Activated naive CD8-positive, alpha-beta T cell treated with anti-CD3 and anti-CD28 coated beads, Interleukin-2, amount 50 U/mL, for 24 hours (primary cell): ENCODE measurements at regions not wholly inside any gene's neighbourhood (a gene's known extent, or its start where the extent isn't known, plus 50 kb on each side); places are given as distances from the start of the nearest gene placed in this dataset.
"Not testable (repeated sequence)": the region's sequence is repeated elsewhere in the genome, so short reads cannot be mapped to it uniquely, and the experiment has no call there.

ENCODE experiments used
- ATAC-seq: fragments of 150-1000 bp; cut with Tn5 transposase; one replicate; pipeline ENCODE4 v1.10.0; 2021
- DNase-seq: peaks from one replicate; pipeline ENCODE4 v3.0.0; 2021
- H3K27ac Mint-ChIP-seq: one replicate; pipeline ENCODE4 v1.8.0; 2021; ENCODE audit warnings: mild to moderate bottlenecking, mixed read lengths
- H3K27me3 Mint-ChIP-seq: one replicate; pipeline ENCODE4 v1.8.0; 2021; ENCODE audit warnings: mixed read lengths
- H3K36me3 Mint-ChIP-seq: one replicate; pipeline ENCODE4 v1.8.0; 2021; ENCODE audit warnings: low read depth, mixed read lengths
- H3K4me1 Mint-ChIP-seq: one replicate; pipeline ENCODE4 v1.8.0; 2021; ENCODE audit warnings: mixed read lengths
- H3K4me3 Mint-ChIP-seq: one replicate; pipeline ENCODE4 v1.8.0; 2021; ENCODE audit warnings: mild to moderate bottlenecking, moderate library complexity, mixed read lengths
- H3K9me3 Mint-ChIP-seq: one replicate; pipeline ENCODE4 v1.8.0; 2021; ENCODE audit warnings: mixed read lengths

- no peaks in the 10 kb centered on the region for H3K4me1 Mint-ChIP-seq
- DNase-seq = no peak
- ATAC-seq = no peak
Measured at GRCh38 chr3:118781839-118782238, 252.8 kb downstream of the IGSF11 start.

DNA sequence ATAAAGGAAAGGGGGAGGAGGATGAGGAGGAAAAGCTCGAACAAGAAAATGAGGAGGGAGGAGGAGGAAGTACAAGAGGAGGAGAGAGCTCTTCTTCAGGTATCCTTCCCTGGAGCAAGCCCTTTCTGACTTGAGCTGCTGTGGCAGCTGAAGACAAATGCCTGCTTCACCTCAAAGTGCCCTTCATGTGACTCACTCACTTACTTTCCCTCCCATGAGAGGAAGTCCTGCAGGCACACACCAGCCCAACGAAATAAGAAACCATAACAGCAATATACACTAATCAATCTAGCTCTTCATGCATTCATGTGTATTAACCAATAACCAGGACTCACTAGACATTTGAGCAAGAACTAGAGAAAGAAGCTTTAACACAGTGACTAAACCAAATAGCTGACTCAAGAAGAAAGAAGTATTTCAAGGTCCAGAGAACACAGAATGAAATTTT, 251.9 kb downstream of the IGSF11 start:
- ATAC-seq = no peak
- H3K36me3 Mint-ChIP-seq = no peaks in the 10 kb centered on the region
- H3K4me1 Mint-ChIP-seq = no peaks in the 10 kb centered on the region
- H3K4me3 Mint-ChIP-seq = no peak overlapping the region
- H3K9me3 Mint-ChIP-seq = no peaks in the 10 kb centered on the region
- H3K27ac Mint-ChIP-seq = no peak overlapping the region
- H3K27me3 Mint-ChIP-seq = peaks cover 2% of the 10 kb centered on the region
- no peak for DNase-seq

More at GRCh38 chr3:118781839-118782238, 252.8 kb downstream of the IGSF11 start:
- Mint-ChIP-seq H3K36me3 (no peaks in the 10 kb centered on the region), H3K27ac (no peak overlapping the region), H3K4me3 (no peak overlapping the region), H3K9me3 (no peaks in the 10 kb centered on the region), H3K27me3 (peaks cover 2% of the 10 kb centered on the region)

GRCh38 chr3:118785415-118785814, 249.2 kb downstream of the IGSF11 start:
- Mint-ChIP-seq H3K9me3 (no peaks in the 10 kb centered on the region), H3K4me1 (no peaks in the 10 kb centered on the region), H3K36me3 (no peaks in the 10 kb centered on the region), H3K4me3 (no peak overlapping the region), H3K27ac (no peak overlapping the region), H3K27me3 (peaks cover 2% of the 10 kb centered on the region)
- ATAC-seq (no peak), DNase-seq (no peak)

DNA sequence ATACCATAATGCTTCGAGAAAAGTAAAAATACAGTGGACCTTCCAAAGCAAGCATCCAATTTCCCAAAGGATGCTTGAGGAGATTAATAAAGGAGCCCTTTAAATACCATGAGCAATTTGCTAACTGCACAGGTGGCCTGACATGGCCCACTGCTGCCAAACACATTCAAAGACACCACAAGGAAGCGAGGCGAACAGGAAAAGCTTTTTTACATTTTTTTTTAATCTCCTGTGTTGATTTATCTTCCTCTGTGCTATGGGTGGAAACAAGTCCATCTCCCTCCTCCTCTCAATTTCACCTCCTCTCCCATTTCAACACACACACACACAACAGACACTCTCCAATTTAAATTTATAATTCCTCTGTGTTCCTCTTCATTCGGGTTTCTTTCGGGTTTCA, 243.4 kb downstream of the IGSF11 start:
- no peak overlapping the region for H3K27ac Mint-ChIP-seq
- no peak overlapping the region for H3K4me3 Mint-ChIP-seq
- H3K4me1 Mint-ChIP-seq = no peaks in the 10 kb centered on the region
- no peaks in the 10 kb centered on the region for H3K36me3 Mint-ChIP-seq
- H3K27me3 Mint-ChIP-seq = peaks cover 2% of the 10 kb centered on the region
- DNase-seq (no peak), ATAC-seq (no peak)
- no peaks in the 10 kb centered on the region for H3K9me3 Mint-ChIP-seq

- Mint-ChIP-seq H3K27ac (no peak overlapping the region), H3K9me3 (no peaks in the 10 kb centered on the region), H3K4me1 (no peaks in the 10 kb centered on the region), H3K36me3 (no peaks in the 10 kb centered on the region), H3K27me3 (peaks cover 2% of the 10 kb centered on the region), H3K4me3 (no peak overlapping the region)
- ATAC-seq (no peak), DNase-seq (no peak)
Measured at GRCh38 chr3:118792191-118792590, 242.5 kb downstream of the IGSF11 start.

DNA sequence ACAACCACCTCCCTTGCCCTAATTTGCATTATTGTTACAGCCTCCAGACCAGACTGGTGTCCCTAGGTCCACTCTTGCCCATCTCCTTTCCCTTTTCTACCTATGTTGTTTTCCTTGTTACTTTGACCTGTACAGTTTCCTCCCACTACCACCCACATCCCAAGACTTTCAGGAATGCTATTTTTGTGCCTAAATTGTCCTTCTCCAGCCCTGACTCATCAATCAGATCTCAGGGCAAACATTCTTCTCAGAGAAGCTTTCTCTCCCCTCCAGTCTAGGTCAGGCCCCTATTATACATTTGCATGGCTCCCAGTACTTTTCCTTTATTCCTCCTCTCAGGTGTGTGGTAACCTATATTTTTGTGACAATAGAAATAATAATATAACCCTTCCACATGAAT, 241.5 kb downstream of the IGSF11 start:
- no peak overlapping the region for H3K4me3 Mint-ChIP-seq
- no peaks in the 10 kb centered on the region for H3K4me1 Mint-ChIP-seq
- DNase-seq = no peak
- no peaks in the 10 kb centered on the region for H3K9me3 Mint-ChIP-seq
- peaks cover 2% of the 10 kb centered on the region for H3K27me3 Mint-ChIP-seq
- no peak for ATAC-seq
- H3K27ac Mint-ChIP-seq = no peak overlapping the region
- no peaks in the 10 kb centered on the region for H3K36me3 Mint-ChIP-seq

DNA sequence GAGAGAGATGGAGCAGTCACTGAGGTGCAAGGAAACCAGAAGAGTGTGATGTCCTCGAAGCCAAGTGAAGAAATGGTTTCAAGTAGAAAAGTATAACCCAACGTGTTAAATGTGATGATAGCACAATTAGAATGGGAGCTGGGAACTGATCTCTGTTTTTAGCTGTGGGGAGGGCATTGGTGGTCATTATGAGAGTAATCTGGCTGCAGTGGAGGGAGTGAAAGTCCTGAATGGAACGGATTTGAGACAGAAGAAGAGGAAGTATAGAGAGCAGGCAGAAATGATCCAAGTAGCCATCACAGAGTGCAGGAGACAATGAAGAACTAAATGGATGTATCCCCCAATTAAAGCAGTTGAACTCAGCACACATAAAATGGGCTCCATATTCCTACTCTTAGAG, 235.3 kb downstream of the IGSF11 start:
- no peaks in the 10 kb centered on the region for H3K36me3 Mint-ChIP-seq
- ATAC-seq = no peak
- H3K27ac Mint-ChIP-seq = no peak overlapping the region

DNA sequence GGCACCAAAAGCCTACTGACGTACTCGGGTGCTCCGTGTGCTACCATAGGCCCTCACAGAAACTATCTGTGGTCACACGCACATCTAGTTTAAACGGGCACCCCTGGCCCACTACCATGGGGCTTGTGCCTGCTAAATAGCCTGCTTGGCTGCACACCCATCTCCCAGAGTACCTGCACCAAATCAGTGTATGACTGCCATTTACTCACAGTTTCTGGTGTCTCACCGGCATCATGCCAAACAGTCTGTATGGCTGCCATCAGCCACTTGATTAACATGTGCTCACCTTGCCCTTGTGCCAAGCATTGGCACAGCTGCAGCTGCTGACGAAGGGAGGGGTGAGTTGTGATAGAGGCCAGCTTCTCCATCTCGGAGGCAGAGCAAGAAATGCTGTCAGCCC, 232.7 kb downstream of the IGSF11 start:
- Mint-ChIP-seq H3K4me3 (no peak overlapping the region), H3K27me3 (peaks cover 2% of the 10 kb centered on the region), H3K9me3 (peaks cover 1% of the 10 kb centered on the region), H3K4me1 (no peaks in the 10 kb centered on the region), H3K36me3 (no peaks in the 10 kb centered on the region), H3K27ac (no peak overlapping the region)
- ATAC-seq = no peak
- no peak for DNase-seq

More for the DNA sequence above, 235.3 kb downstream of the IGSF11 start:
- no peak for DNase-seq
- Mint-ChIP-seq H3K4me1 (no peaks in the 10 kb centered on the region), H3K27me3 (peaks cover 2% of the 10 kb centered on the region), H3K4me3 (no peak overlapping the region), H3K9me3 (no peaks in the 10 kb centered on the region)

- DNase-seq (no peak), ATAC-seq (no peak)
- Mint-ChIP-seq H3K27ac (no peak overlapping the region), H3K4me1 (no peaks in the 10 kb centered on the region), H3K4me3 (no peak overlapping the region), H3K27me3 (peaks cover 2% of the 10 kb centered on the region), H3K36me3 (no peaks in the 10 kb centered on the region), H3K9me3 (peaks cover 7% of the 10 kb centered on the region)
Measured at GRCh38 chr3:118802325-118803095, 232.1 kb downstream of the IGSF11 start.

DNA sequence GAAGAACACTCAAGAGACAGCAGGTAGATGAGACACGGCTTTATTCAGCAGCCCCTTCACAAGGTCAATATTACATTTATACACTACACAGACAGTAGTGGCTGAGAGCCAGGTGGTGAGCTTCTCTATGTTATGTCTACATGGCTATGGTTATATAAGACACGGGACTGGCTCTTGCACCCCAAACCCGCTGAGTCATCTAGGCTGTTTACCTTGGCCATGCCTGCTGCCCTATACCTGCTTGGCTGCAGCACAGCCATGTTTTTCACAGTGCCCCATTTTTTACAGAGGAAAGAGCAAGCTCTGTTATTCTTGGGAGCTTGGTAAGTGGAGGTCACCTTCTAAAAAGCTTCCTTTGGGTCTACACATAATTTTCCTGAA, 231.6 kb downstream of the IGSF11 start:
- no peak for ATAC-seq
- Mint-ChIP-seq H3K4me1 (no peaks in the 10 kb centered on the region), H3K9me3 (peaks cover 7% of the 10 kb centered on the region), H3K27me3 (peaks cover 2% of the 10 kb centered on the region), H3K4me3 (no peak overlapping the region), H3K36me3 (no peaks in the 10 kb centered on the region), H3K27ac (no peak overlapping the region)
- DNase-seq = no peak

- Mint-ChIP-seq H3K27ac (no peak overlapping the region), H3K9me3 (peaks cover 7% of the 10 kb centered on the region)
- DNase-seq = no peak
Measured at GRCh38 chr3:118805007-118805406, 229.6 kb downstream of the IGSF11 start.

DNA sequence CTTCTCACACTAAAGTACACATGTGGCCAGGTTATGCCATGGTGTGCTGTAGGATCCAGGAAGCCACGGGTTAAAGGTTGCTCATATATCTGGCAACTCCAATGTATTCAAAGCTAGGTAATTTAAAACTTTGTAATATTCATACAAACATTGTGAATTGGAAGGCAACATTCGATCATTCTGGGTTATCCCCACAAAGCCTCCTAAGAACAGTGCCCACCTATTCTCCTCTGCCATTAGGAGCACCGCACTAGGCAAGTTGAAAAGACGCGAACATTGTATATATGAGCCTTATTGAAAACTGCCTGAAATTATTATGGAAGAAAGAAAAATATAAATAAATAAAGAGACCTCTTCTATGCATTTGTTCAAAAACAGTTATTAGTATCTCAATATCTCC, 228.2 kb downstream of the IGSF11 start:
- Mint-ChIP-seq H3K4me1 (peaks cover 10% of the 10 kb centered on the region), H3K36me3 (no peaks in the 10 kb centered on the region), H3K27me3 (peaks cover 4% of the 10 kb centered on the region), H3K27ac (no peak overlapping the region), H3K9me3 (peaks cover 7% of the 10 kb centered on the region), H3K4me3 (no peak overlapping the region)
- ATAC-seq (no peak), DNase-seq (no peak)

More at GRCh38 chr3:118805007-118805406, 229.6 kb downstream of the IGSF11 start:
- Mint-ChIP-seq H3K4me1 (peaks cover 4% of the 10 kb centered on the region), H3K27me3 (peaks cover 6% of the 10 kb centered on the region), H3K36me3 (no peaks in the 10 kb centered on the region), H3K4me3 (no peak overlapping the region)
- no peak for ATAC-seq

DNA sequence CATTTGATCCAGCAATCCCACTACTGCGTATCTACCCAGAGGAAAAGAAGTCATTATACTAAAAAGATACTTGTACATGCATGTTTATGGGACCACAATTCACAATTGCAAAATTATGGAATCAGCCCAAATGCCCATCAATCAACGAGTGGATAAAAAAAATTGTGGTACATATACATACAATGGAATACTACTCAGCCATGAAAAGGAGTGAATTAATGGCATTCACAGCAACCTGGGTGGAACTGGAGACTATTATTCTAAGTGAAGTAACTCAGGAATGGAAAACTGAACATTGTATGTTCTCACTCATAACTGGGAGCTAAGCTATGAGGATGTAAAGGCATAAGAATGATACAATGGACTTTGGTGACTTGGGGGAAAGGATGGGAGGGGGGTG, 227.3 kb downstream of the IGSF11 start:
- not testable (repeated sequence) for DNase-seq, H3K27me3 Mint-ChIP-seq, H3K9me3 Mint-ChIP-seq, ATAC-seq, H3K27ac Mint-ChIP-seq, H3K4me3 Mint-ChIP-seq, H3K36me3 Mint-ChIP-seq, H3K4me1 Mint-ChIP-seq

DNA sequence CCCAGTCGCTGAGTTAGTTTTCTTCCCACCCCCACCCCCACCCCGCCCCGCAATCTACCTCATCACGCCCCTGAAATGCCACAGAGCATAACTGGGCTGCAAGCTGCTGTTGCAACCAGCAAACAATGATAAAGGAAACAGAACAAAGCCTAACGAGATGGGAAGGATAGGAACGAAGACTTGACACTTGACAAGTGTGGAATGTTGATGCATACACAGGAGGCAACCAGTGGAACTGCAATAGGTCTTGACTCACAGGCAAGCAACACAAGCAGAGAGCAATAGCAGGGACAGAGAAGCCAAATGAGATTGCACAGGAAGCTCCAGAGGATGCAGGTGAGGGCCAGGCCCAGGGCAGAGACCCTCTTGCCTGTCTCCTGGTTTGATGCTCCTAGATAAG, 225.9 kb downstream of the IGSF11 start:
- no peak for ATAC-seq
- Mint-ChIP-seq H3K27ac (no peak overlapping the region), H3K9me3 (peaks cover 7% of the 10 kb centered on the region), H3K27me3 (peaks cover 4% of the 10 kb centered on the region), H3K4me3 (no peak overlapping the region), H3K4me1 (peaks cover 10% of the 10 kb centered on the region), H3K36me3 (no peaks in the 10 kb centered on the region)
- no peak for DNase-seq

DNA sequence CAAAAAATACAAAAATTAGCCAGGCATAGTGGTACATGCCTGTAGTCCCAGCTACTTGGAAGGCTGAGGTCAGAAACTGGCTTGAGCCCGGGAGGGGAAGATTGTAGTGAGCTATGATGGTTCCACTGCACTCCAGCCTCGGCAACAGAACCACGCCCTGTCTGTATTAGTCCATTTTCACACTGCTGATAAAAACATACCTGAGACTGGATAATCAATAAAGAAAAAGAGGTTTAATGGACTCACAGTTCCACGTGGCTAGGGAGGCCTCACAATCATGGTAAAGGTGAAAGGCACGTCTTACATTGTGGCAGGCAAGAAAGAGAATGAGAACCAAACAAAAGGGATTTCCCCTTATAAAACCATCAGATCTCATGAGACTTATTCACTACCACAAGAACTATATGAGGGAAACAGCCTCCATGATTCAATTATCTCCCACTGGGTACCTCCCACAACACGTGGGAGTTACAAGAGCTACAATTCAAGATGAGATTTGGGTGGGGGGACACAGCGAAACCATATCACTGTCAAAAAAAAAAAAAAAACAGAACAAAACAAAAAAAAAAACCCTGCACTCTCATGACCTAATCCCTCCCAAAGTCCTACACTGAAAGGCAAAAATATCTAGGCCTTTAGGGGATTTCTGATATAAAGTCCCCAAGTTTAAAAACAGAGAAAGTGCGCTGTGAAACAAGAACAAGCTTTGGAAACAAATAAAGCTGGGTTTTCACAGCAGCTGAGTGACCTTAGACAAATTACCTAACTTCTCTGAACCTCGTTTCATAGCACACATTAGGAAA, 224.7 kb downstream of the IGSF11 start:
- DNase-seq = no peak
- peaks cover 10% of the 10 kb centered on the region for H3K4me1 Mint-ChIP-seq
- no peaks in the 10 kb centered on the region for H3K36me3 Mint-ChIP-seq
- peak; percentile 52 for ATAC-seq
- H3K27ac Mint-ChIP-seq = no peak overlapping the region
- peaks cover 7% of the 10 kb centered on the region for H3K9me3 Mint-ChIP-seq
- peaks cover 4% of the 10 kb centered on the region for H3K27me3 Mint-ChIP-seq
- no peak overlapping the region for H3K4me3 Mint-ChIP-seq
